ENCODE measurements at regions not wholly inside any gene's neighbourhood (a gene's known extent, or its start where the extent isn't known, plus 50 kb on each side); places are given as distances from the start of the nearest gene placed in this dataset.
"Not testable (repeated sequence)": the region's sequence is repeated elsewhere in the genome, so short reads cannot be mapped to it uniquely, and the experiment has no call there.

GRCh38 chr14:83153081-83153480 lies 1619.4 kb upstream of the SEL1L start:
- no peak for DNase-seq

GRCh38 chr14:83162361-83162929 lies 1628.8 kb upstream of the SEL1L start:
- DNase-seq: no peak

GRCh38 chr14:83163016-83163415 lies 1629.4 kb upstream of the SEL1L start:
- no peak for DNase-seq

GRCh38 chr14:83164016-83164415 lies 1630.4 kb upstream of the SEL1L start:
- DNase-seq: no peak

- DNase-seq: no peak
Measured at GRCh38 chr14:83164591-83164990, 1630.9 kb upstream of the SEL1L start.

- DNase-seq: no peak
Measured at GRCh38 chr14:83170165-83170564, 1636.5 kb upstream of the SEL1L start.

- DNase-seq: no peak
Measured at GRCh38 chr14:83171761-83172160, 1638.1 kb upstream of the SEL1L start.

- no peak for DNase-seq
Measured at GRCh38 chr14:83172363-83172762, 1638.7 kb upstream of the SEL1L start.

- no peak for DNase-seq
Measured at GRCh38 chr14:83173687-83174086, 1640.0 kb upstream of the SEL1L start.

- DNase-seq: no peak
Measured at GRCh38 chr14:83184531-83184930, 1650.9 kb upstream of the SEL1L start.

GRCh38 chr14:83188311-83188710 lies 1654.7 kb upstream of the SEL1L start:
- not testable (repeated sequence) for DNase-seq

- DNase-seq: no peak
Measured at GRCh38 chr14:83196236-83196635, 1662.6 kb upstream of the SEL1L start.

- DNase-seq: no peak
Measured at GRCh38 chr14:83197271-83197670, 1663.6 kb upstream of the SEL1L start.

- no peak for DNase-seq
Measured at GRCh38 chr14:83207550-83207949, 1673.9 kb upstream of the SEL1L start.

- no peak for DNase-seq
Measured at GRCh38 chr14:83208341-83208740, 1674.7 kb upstream of the SEL1L start.

- DNase-seq: no peak
Measured at GRCh38 chr14:83217492-83217891, 1683.8 kb upstream of the SEL1L start.

GRCh38 chr14:83247924-83248639 lies 1714.4 kb upstream of the SEL1L start:
- no peak for DNase-seq

GRCh38 chr14:83251402-83251801 lies 1717.7 kb upstream of the SEL1L start:
- no peak for DNase-seq

- no peak for DNase-seq
Measured at GRCh38 chr14:83253870-83254269, 1720.2 kb upstream of the SEL1L start.

- DNase-seq: no peak
Measured at GRCh38 chr14:83255015-83255726, 1721.5 kb upstream of the SEL1L start.

GRCh38 chr14:83255727-83256090 lies 1722.1 kb upstream of the SEL1L start:
- no peak for DNase-seq

GRCh38 chr14:83257466-83258439 lies 1724.1 kb upstream of the SEL1L start:
- no peak for DNase-seq

GRCh38 chr14:83260751-83261150 lies 1727.1 kb upstream of the SEL1L start:
- no peak for DNase-seq
